Neural cell (in vitro differentiated cells): ENCODE measurements at regions not wholly inside any gene's neighbourhood (a gene's known extent, or its start where the extent isn't known, plus 50 kb on each side); places are given as distances from the start of the nearest gene placed in this dataset.

Experiments
- POLR2AphosphoS5 ChIP-seq: IDR thresholded peaks from 2 replicates; pipeline ENCODE4 v1.6.1; 2012
- REST ChIP-seq: IDR thresholded peaks from 2 replicates; pipeline ENCODE4 v1.6.1; 2012; ENCODE audit warnings: borderline replicate concordance

- TF ChIP-seq POLR2AphosphoS5 (no peak), REST (no peak)
These were observed 552.0 kb downstream of the RFC3 start for GRCh38 chr13:34369931-34370330.
